ENCODE measurements at regions not wholly inside any gene's neighbourhood (a gene's known extent, or its start where the extent isn't known, plus 50 kb on each side); places are given as distances from the start of the nearest gene placed in this dataset.

DNA sequence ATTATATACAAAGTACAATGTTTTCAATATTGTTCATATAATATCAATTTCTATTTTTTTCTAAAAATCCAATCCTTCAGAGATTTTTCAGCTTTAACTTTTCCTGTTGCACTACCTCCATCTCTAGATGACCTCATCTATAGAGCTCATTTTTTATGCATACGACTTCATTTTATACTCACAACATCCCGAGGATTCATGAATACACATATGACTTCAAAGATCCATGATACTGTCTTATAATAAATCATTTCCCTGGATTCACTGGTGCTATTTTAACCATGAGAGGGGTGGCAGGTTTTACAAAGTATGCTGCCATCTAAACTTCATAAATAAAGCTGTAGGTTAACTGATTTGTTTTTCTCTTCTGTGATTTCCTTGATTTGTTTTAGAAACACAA lies 694.6 kb downstream of the EPHA4 start:
- 94 to 96% (median 94%) methylated on average over 2 of the region's 2 CpGs for WGBS, 4 donors
- Histone ChIP-seq H3K36me3 (replicated peaks in 1 of 2) (no peaks in the 10 kb centered on the region), H3K9me3 (replicated peaks in 1 of 3) (no peaks in the 10 kb centered on the region), H3K4me3 (no peak overlapping the region), H3K4me1 (replicated peaks in 1 of 2) (no peaks in the 10 kb centered on the region), H3K27ac (no peak overlapping the region), H3K27me3 (no peaks in the 10 kb centered on the region)
- TF ChIP-seq, protein P1, sequence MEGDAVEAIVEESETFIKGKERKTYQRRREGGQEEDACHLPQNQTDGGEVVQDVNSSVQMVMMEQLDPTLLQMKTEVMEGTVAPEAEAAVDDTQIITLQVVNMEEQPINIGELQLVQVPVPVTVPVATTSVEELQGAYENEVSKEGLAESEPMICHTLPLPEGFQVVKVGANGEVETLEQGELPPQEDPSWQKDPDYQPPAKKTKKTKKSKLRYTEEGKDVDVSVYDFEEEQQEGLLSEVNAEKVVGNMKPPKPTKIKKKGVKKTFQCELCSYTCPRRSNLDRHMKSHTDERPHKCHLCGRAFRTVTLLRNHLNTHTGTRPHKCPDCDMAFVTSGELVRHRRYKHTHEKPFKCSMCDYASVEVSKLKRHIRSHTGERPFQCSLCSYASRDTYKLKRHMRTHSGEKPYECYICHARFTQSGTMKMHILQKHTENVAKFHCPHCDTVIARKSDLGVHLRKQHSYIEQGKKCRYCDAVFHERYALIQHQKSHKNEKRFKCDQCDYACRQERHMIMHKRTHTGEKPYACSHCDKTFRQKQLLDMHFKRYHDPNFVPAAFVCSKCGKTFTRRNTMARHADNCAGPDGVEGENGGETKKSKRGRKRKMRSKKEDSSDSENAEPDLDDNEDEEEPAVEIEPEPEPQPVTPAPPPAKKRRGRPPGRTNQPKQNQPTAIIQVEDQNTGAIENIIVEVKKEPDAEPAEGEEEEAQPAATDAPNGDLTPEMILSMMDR (IDR thresholded peaks at IDR 0.05) = no peak
- no peak for TF ChIP-seq POLR2A (IDR thresholded peaks at IDR 0.05)
- intact Hi-C loops (cut with DNase I) = no loop called here
- DNase-seq = no peak

DNA sequence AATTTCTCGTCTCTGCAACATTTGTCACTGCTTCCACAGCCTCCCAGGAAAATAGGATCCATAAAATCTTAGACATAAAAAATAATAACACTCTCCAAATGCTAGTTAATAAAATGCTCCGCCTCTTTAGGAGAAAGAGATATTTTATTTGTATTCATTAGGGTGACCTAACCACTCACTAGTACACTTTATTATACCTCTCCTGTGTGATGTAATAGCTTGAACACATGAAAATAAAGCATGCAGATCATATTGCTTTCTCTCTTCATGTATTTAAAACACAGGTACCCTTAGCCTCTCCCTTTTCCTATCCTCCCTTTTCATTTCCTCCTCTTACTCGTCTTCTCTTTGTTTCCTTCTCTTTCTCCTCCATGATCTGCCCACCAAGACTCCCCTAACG lies 694.2 kb downstream of the EPHA4 start:
- no peaks in the 10 kb centered on the region for H3K9me3 ChIP-seq (replicated peaks in 1 of 3)
- WGBS, 4 donors = 87 to 90% (median 89%) methylated on average over 4 of the region's 4 CpGs
- TF ChIP-seq POLR2A (IDR thresholded peaks at IDR 0.05) = no peak
- TF ChIP-seq, protein P1 (IDR thresholded peaks at IDR 0.05) = no peak
- H3K4me1 ChIP-seq (replicated peaks in 1 of 2) = no peaks in the 10 kb centered on the region
- intact Hi-C loops (cut with DNase I) = no loop called here
- DNase-seq = no peak
- H3K4me3 ChIP-seq = no peak overlapping the region
- H3K27me3 ChIP-seq = no peaks in the 10 kb centered on the region
- H3K36me3 ChIP-seq (replicated peaks in 1 of 2) = no peaks in the 10 kb centered on the region
- H3K27ac ChIP-seq = no peak overlapping the region

DNA sequence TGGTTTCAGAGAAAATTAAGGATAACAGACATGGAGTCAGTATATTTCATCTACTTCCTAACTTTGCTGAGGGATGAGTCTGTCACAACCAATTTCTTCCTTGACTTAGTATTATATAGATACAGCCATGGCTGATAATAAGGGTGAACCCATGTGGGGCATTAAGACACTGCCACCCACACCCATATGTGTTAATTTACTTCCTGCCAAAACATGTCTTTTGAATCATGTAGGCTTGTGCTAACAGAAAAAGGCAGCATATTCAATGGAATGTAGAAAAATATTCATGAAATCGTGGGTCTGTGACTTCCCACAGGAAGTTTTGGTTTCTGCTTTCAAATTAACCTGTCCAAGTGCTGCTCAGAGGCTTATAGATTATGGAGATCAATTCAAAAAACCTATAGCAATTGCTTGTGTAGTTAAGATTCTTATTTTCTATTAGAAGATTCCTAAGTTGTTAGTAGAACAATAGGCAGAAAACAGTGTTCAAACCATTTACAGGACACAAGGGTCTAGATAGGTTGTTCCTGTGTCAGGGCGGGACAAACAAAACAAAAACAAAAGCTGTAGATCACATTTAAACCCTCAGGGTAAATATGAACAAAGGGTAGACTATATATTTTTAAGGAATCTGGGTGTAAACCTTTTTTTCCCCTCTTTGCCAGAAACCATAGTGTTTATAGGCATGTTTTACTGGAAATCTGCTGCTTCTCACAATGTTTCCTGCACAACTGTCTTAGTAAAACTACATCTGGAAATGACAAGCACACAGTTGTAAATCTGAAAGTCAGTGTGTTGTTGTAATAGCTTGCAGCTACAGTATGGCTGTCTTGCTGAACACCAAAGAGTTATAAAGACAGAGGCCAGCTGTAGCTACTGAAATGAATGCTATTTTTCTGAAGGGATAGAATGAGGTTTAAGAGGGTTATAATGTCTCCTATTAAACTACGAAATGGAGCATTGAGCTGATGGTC lies 691.2 kb downstream of the EPHA4 start:
- Histone ChIP-seq H3K4me3 (no peak overlapping the region), H3K27ac (no peak overlapping the region), H3K27me3 (no peaks in the 10 kb centered on the region), H3K4me1 (replicated peaks in 1 of 2) (no peaks in the 10 kb centered on the region), H3K36me3 (replicated peaks in 1 of 2) (no peaks in the 10 kb centered on the region), H3K9me3 (replicated peaks in 1 of 3) (no peaks in the 10 kb centered on the region)
- TF ChIP-seq, protein P1 (IDR thresholded peaks at IDR 0.05) = no peak
- TF ChIP-seq POLR2A (IDR thresholded peaks at IDR 0.05) = no peak
- 72 to 77% (median 74%) methylated on average over 3 of the region's 3 CpGs for WGBS, 4 donors
- DNase-seq = no peak
- intact Hi-C loops (cut with DNase I) = no loop called here

DNA sequence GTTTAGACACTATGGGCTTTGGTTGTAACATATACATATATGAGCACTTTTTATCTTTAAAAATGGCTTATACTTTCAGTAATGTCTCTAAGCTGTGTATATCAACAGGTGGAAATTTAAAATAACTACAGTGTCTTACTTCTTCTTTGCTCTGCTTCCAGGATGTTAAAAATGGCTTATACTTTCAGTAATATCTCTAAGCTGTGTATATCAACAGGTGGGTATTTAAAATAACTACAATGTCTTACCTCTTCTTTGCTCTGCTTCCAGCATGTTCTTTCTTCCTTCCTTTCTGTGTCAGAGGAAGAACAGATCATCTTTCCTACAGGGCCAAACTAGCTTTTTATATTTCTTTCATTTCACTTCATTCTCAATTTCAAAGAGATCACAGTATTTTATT lies 689.6 kb downstream of the EPHA4 start:
- no peaks in the 10 kb centered on the region for H3K36me3 ChIP-seq (replicated peaks in 1 of 2)
- no peaks in the 10 kb centered on the region for H3K4me1 ChIP-seq (replicated peaks in 1 of 2)
- no peak for DNase-seq
- no peak overlapping the region for H3K27ac ChIP-seq
- H3K9me3 ChIP-seq (replicated peaks in 1 of 3) = no peaks in the 10 kb centered on the region
- no peaks in the 10 kb centered on the region for H3K27me3 ChIP-seq
- no peak overlapping the region for H3K4me3 ChIP-seq
- intact Hi-C loops (cut with DNase I) = no loop called here
- TF ChIP-seq, protein P1 (IDR thresholded peaks at IDR 0.05) = no peak
- no peak for TF ChIP-seq POLR2A (IDR thresholded peaks at IDR 0.05)
